GM12878 (cell line): ENCODE measurements at regions not wholly inside any gene's neighbourhood (a gene's known extent, or its start where the extent isn't known, plus 50 kb on each side); places are given as distances from the start of the nearest gene placed in this dataset.

ENCODE experiments used
- ATAC-seq: fragments of 200-7000 bp; cut with Tn5 transposase; 3 replicates; pipeline ENCODE4 v1.9.1; 2020; ENCODE audit warnings: mild to moderate bottlenecking, moderate library complexity
- BruUV-seq: library from RNA; stranded (reverse); fragments of 400-500 nt; replicated peaks from 2 replicates; lab custom pipeline; 2021; lab: Mats Ljungman, UMichigan
- CTCF ChIA-PET: fragments of 300-600 bp; sonication (Branson Sonifier 250); formaldehyde crosslinking; extraction: SDS; loops from one replicate; lab custom pipeline; 2021; ENCODE audit warnings: inconsistent platforms; lab: Yijun Ruan, JAX
- POLR2A ChIA-PET: fragments of 350-600 bp; formaldehyde crosslinking; extraction: SDS; loops from one replicate; lab custom pipeline; 2021; ENCODE audit warnings: inconsistent platforms; lab: Charles Lee
- RAD21 ChIA-PET: fragments of 300-600 bp; sonication (Branson Sonifier 250); formaldehyde crosslinking; loops from one replicate; lab custom pipeline; 2023; ENCODE audit warnings: antibody characterized with exemption; ENCODE audit not compliant: unreplicated experiment; lab: Charles Lee
- SMC1A ChIA-PET: fragments of 300-600 bp; sonication (Branson Sonifier 250); formaldehyde crosslinking; loops from one replicate; lab custom pipeline; 2023; ENCODE audit not compliant: unreplicated experiment, uncharacterized antibody; lab: Charles Lee
- DNase-seq: peaks from one replicate; pipeline ENCODE4 v3.0.0-alpha.2; 2011; ENCODE audit warnings: low read depth, low spot score
- FAIRE-seq: peaks from 3 replicates; lab custom pipeline; 2011; peaks lifted over from hg19 to GRCh38; lab: Jason Lieb, UNC
- H2AFZ ChIP-seq: 2 replicates; pipeline ENCODE4 v1.6.0; 2011; ENCODE audit warnings: low read depth, low read length, control low read depth; ENCODE audit not compliant: control insufficient read depth
- H3K27ac ChIP-seq: 2 replicates; pipeline ENCODE4 v1.5.1; 2011; ENCODE audit warnings: control low read depth; ENCODE audit not compliant: control insufficient read depth, insufficient read depth
- H3K27me3 ChIP-seq, 2 experiments: replicated peaks in 1 of 2; 2 replicates each; pipeline versions ENCODE4 v1.6.0 to v1.6.1; 2011; ENCODE audit warnings: low read length in 1 of 2; ENCODE audit not compliant: control insufficient read depth in 2 of 2, insufficient read depth in 2 of 2
- H3K36me3 ChIP-seq, 2 experiments: 2 replicates each; pipeline ENCODE4 v1.5.1; 2011; ENCODE audit warnings: low read length in 1 of 2; ENCODE audit not compliant: control insufficient read depth in 2 of 2, insufficient read depth in 2 of 2
- H3K4me1 ChIP-seq: 2 replicates; pipeline ENCODE4 v1.6.1; 2011; ENCODE audit warnings: mild to moderate bottlenecking, low read length, moderate library complexity, mixed read lengths; ENCODE audit not compliant: control insufficient read depth, insufficient read depth
- H3K4me2 ChIP-seq: 2 replicates; pipeline ENCODE4 v1.6.0; 2011; ENCODE audit warnings: control low read depth; ENCODE audit not compliant: control insufficient read depth, insufficient read depth
- H3K4me3 ChIP-seq: fragments of 200-600 bp; sonication (generic); 2 replicates; pipeline ENCODE4 v1.5.1; 2016
- H3K79me2 ChIP-seq: 2 replicates; pipeline ENCODE4 v1.6.0; 2011; ENCODE audit warnings: low read length; ENCODE audit not compliant: control insufficient read depth, insufficient read depth
- H3K9ac ChIP-seq: 2 replicates; pipeline ENCODE4 v1.8.0; 2011; ENCODE audit warnings: low read length, control low read depth, mixed read lengths; ENCODE audit not compliant: control insufficient read depth, insufficient read depth
- H3K9me3 ChIP-seq: replicated peaks from 3 replicates; pipeline ENCODE4 v1.5.1; 2011; ENCODE audit warnings: mild to moderate bottlenecking, low read length; ENCODE audit not compliant: control insufficient read depth, insufficient read depth
- H4K20me1 ChIP-seq: 2 replicates; pipeline ENCODE4 v1.6.0; 2011; ENCODE audit not compliant: control insufficient read depth, insufficient read depth
- ASH2L ChIP-seq: fragments of 300-600, 200-600 bp; sonication (generic); IDR thresholded peaks from 2 replicates; pipeline ENCODE4 v1.6.1; 2017; ENCODE audit warnings: low read depth, mild to moderate bottlenecking, borderline replicate concordance
- BCL11A ChIP-seq: IDR thresholded peaks from 2 replicates; pipeline ENCODE4 v1.6.1; 2011; ENCODE audit warnings: low read depth, low read length
- CUX1 ChIP-seq: IDR thresholded peaks from 2 replicates; pipeline ENCODE4 v1.6.1; 2012; ENCODE audit warnings: improper control_type of control experiment, low read depth, low read length; ENCODE audit not compliant: insufficient replicate concordance
- IRF3 ChIP-seq: fragments of 450-650 bp; IDR thresholded peaks from 2 replicates; pipeline ENCODE4 v1.6.1; 2014; ENCODE audit warnings: mild to moderate bottlenecking
- MTA3 ChIP-seq: IDR thresholded peaks from 2 replicates; pipeline ENCODE4 v1.6.1; 2012; ENCODE audit warnings: low read length, inconsistent platforms, borderline replicate concordance
- PKNOX1 ChIP-seq: fragments of 450-650 bp; IDR thresholded peaks from 2 replicates; pipeline ENCODE4 v1.6.1; 2016; ENCODE audit warnings: mild to moderate bottlenecking
- REST ChIP-seq: IDR thresholded peaks from 2 replicates; pipeline ENCODE4 v1.6.1; 2012; ENCODE audit warnings: mild to moderate bottlenecking, low read depth, low read length
- SMC3 ChIP-seq: IDR thresholded peaks from 2 replicates; pipeline ENCODE4 v1.6.1; 2011; ENCODE audit warnings: low read length, improper control_type of control experiment, borderline replicate concordance
- SPI1 ChIP-seq: IDR thresholded peaks from 2 replicates; pipeline ENCODE4 v1.6.1; 2011; ENCODE audit warnings: low read depth, mild to moderate bottlenecking, low read length, moderate library complexity, borderline replicate concordance; ENCODE audit not compliant: insufficient read depth
- SREBF1 ChIP-seq: IDR thresholded peaks from 2 replicates; pipeline ENCODE4 v1.6.1; 2012; ENCODE audit warnings: mild to moderate bottlenecking, low read length
- STAT1 ChIP-seq: fragments of 450-650 bp; conservative IDR thresholded peaks from 2 replicates; pipeline ENCODE4 v1.6.1; 2014; ENCODE audit warnings: antibody characterized with exemption, mild to moderate bottlenecking
- TCF12 ChIP-seq: IDR thresholded peaks from 2 replicates; pipeline ENCODE4 v1.6.1; 2011; ENCODE audit warnings: low read depth, mild to moderate bottlenecking, low read length
- YY1 ChIP-seq: IDR thresholded peaks from 2 replicates; pipeline ENCODE4 v1.6.1; 2011; ENCODE audit warnings: low read depth, mild to moderate bottlenecking, low read length
- WGBS: methylation state at CpG from one replicate; pipeline ENCODE4 v1.1.6; 2016; ENCODE audit warnings: low lambda C conversion rate; ENCODE audit not compliant: insufficient replicate concordance, insufficient coverage; ENCODE audit errors: missing lambda C conversion rate; 5-methylcytosine and 5-hydroxymethylcytosine counted together
- in situ Hi-C: fragments of 300-500 bp; cut with MboI; formaldehyde crosslinking; loops from 9 replicates; pipeline ENCODE4 v1.14.3; 2018; ENCODE audit warnings: mixed read lengths
- intact Hi-C: fragments of 100-400 bp; cut with micrococcal nuclease; formaldehyde crosslinking; loops from one replicate; pipeline ENCODE4 v1.14.2; 2022; ENCODE audit not compliant: unreplicated experiment

- TF ChIP-seq REST (no peak), SREBF1 (no peak), ASH2L (no peak), SMC3 (no peak), MTA3 (no peak), PKNOX1 (no peak), SPI1 (no peak), STAT1 (no peak), BCL11A (no peak)
These were observed 862.6 kb downstream of the USP25 start (continued) for GRCh38 chr21:16592381-16592780.

- Histone ChIP-seq H3K27me3 (no peaks in the 10 kb centered on the region), H3K4me3 (no peak overlapping the region), H2AFZ (no peak overlapping the region), H3K36me3 (no peaks in the 10 kb centered on the region), H3K9me3 (no peaks in the 10 kb centered on the region), H4K20me1 (no peaks in the 10 kb centered on the region), H3K4me1 (no peaks in the 10 kb centered on the region), H3K4me2 (no peak overlapping the region), H3K79me2 (no peaks in the 10 kb centered on the region), H3K27ac (no peak overlapping the region), H3K9ac (no peak overlapping the region)
- ChIA-PET SMC1A (no interaction called here), CTCF (no interaction called here), POLR2A (interaction anchor here (0.6 kb wide), 1 partner anchor 883 kb away, joined by 3 read pairs; no protein-coding TSS in a partner anchor), RAD21 (no interaction called here)
- no TSS peak for BruUV-seq
- FAIRE-seq (no peak), DNase-seq (no peak), ATAC-seq (no peak)
- in situ Hi-C loops = no loop called here
- intact Hi-C loops = no loop called here
- WGBS = 5% methylated on average over 1 of the region's 1 CpG
- TF ChIP-seq SREBF1 (no peak), TCF12 (no peak), YY1 (no peak), CUX1 (no peak), STAT1 (no peak), IRF3 (no peak)
These were observed 864.4 kb downstream of the USP25 start for GRCh38 chr21:16594191-16594590.
